ENCODE measurements at regions not wholly inside any gene's neighbourhood (a gene's known extent, or its start where the extent isn't known, plus 50 kb on each side); places are given as distances from the start of the nearest gene placed in this dataset.

- Histone ChIP-seq H3K27ac (ENCODE audit: low read length) (no peak overlapping the region), H3K9me3 (ENCODE audit: control insufficient read depth, insufficient read depth, low read depth, low read length) (no peaks in the 10 kb centered on the region), H3K27me3 (ENCODE audit: control insufficient read depth, insufficient read depth, low read length) (no peaks in the 10 kb centered on the region), H3K4me1 (ENCODE audit: control insufficient read depth, insufficient read depth, low read length) (no peaks in the 10 kb centered on the region), H3K4me3 (ENCODE audit: low read depth in 2 of 2, low read length in 2 of 2) (no peak overlapping the region), H3K36me3 (ENCODE audit: control insufficient read depth, insufficient read depth, low read length) (no peaks in the 10 kb centered on the region)
- POLR2A ChIA-PET: no interaction called here
- no peak for TF ChIP-seq CTCF (IDR thresholded peaks at IDR 0.05)
- no peak for TF ChIP-seq SIN3A (IDR thresholded peaks at IDR 0.05; ENCODE audit: borderline replicate concordance, insufficient read depth, low read depth, low read length)
- no peak for TF ChIP-seq TCF7L2 (IDR thresholded peaks at IDR 0.05; ENCODE audit: low read depth, low read length)
- TF ChIP-seq POLR2AphosphoS5 (IDR thresholded peaks at IDR 0.05; ENCODE audit: low read depth, low read length): no peak
- in situ Hi-C loops (cut with HindIII; ENCODE audit: low pct_unique_long_range_greater_than_20kb, low sequenced_read_pairs) (no loop called here), intact Hi-C loops (cut with micrococcal nuclease; ENCODE audit: unreplicated experiment) (no loop called here)
- no peak for ATAC-seq
- CTCF ChIA-PET: no interaction called here
- no peak for DNase-seq (ENCODE audit: low read depth, low spot score)
- BruUV-seq (replicated peaks): no TSS peak
Measured at GRCh38 chr2:228527197-228527881, 345.9 kb upstream of the SPHKAP start.

- BruUV-seq (replicated peaks): no TSS peak
- POLR2A ChIA-PET: no interaction called here
- Histone ChIP-seq H3K9me3 (ENCODE audit: control insufficient read depth, insufficient read depth, low read depth, low read length) (no peaks in the 10 kb centered on the region), H3K4me1 (ENCODE audit: control insufficient read depth, insufficient read depth, low read length) (no peaks in the 10 kb centered on the region), H3K27me3 (ENCODE audit: control insufficient read depth, insufficient read depth, low read length) (no peaks in the 10 kb centered on the region), H3K27ac (ENCODE audit: low read length) (no peak overlapping the region), H3K4me3 (ENCODE audit: low read depth in 2 of 2, low read length in 2 of 2) (no peak overlapping the region), H3K36me3 (ENCODE audit: control insufficient read depth, insufficient read depth, low read length) (no peaks in the 10 kb centered on the region)
- CTCF ChIA-PET: no interaction called here
- intact Hi-C loops (cut with micrococcal nuclease; ENCODE audit: unreplicated experiment) (no loop called here), in situ Hi-C loops (cut with HindIII; ENCODE audit: low pct_unique_long_range_greater_than_20kb, low sequenced_read_pairs) (no loop called here)
- DNase-seq (ENCODE audit: low read depth, low spot score) (no peak), ATAC-seq (no peak)
- TF ChIP-seq TCF7L2 (IDR thresholded peaks at IDR 0.05; ENCODE audit: low read depth, low read length) (no peak), CTCF (IDR thresholded peaks at IDR 0.05) (no peak)
Measured at GRCh38 chr2:228526687-228527086, 345.2 kb upstream of the SPHKAP start.

- in situ Hi-C loops (cut with HindIII; ENCODE audit: low pct_unique_long_range_greater_than_20kb, low sequenced_read_pairs): no loop called here
- ChIA-PET POLR2A (no interaction called here), CTCF (no interaction called here)
- Histone ChIP-seq H3K4me3 (ENCODE audit: low read depth in 2 of 2, low read length in 2 of 2) (no peak overlapping the region), H3K36me3 (ENCODE audit: control insufficient read depth, insufficient read depth, low read length) (no peaks in the 10 kb centered on the region), H3K27ac (ENCODE audit: low read length) (no peak overlapping the region), H3K9me3 (ENCODE audit: control insufficient read depth, insufficient read depth, low read depth, low read length) (no peaks in the 10 kb centered on the region), H3K27me3 (ENCODE audit: control insufficient read depth, insufficient read depth, low read length) (no peaks in the 10 kb centered on the region), H3K4me1 (ENCODE audit: control insufficient read depth, insufficient read depth, low read length) (no peaks in the 10 kb centered on the region)
- DNase-seq (ENCODE audit: low read depth, low spot score) (no peak), ATAC-seq (no peak)
- no TSS peak for BruUV-seq (replicated peaks)
- TF ChIP-seq SIN3A (IDR thresholded peaks at IDR 0.05; ENCODE audit: borderline replicate concordance, insufficient read depth, low read depth, low read length) (no peak), REST (IDR thresholded peaks at IDR 0.05; ENCODE audit: insufficient read depth in 1 of 2, low read depth in 2 of 2, low read length in 1 of 2) (no peak), POLR2AphosphoS5 (IDR thresholded peaks at IDR 0.05; ENCODE audit: low read depth, low read length) (no peak), CTCF (IDR thresholded peaks at IDR 0.05) (no peak), TCF7L2 (IDR thresholded peaks at IDR 0.05; ENCODE audit: low read depth, low read length) (no peak)
- intact Hi-C loops (cut with micrococcal nuclease; ENCODE audit: unreplicated experiment): no loop called here
Measured at GRCh38 chr2:228522977-228523376, 341.5 kb upstream of the SPHKAP start.

Data from Panc1 (cell line).